GM18498 (cell line): ENCODE measurements at regions not wholly inside any gene's neighbourhood (a gene's known extent, or its start where the extent isn't known, plus 50 kb on each side); places are given as distances from the start of the nearest gene placed in this dataset.

ENCODE experiments used
- ATAC-seq: cut with Tn5 transposase; IDR thresholded peaks from one replicate; pipeline ENCODE4 v1.9.1; 2021; ENCODE audit warnings: mild to moderate bottlenecking, moderate library complexity; ENCODE audit not compliant: unreplicated experiment

DNA sequence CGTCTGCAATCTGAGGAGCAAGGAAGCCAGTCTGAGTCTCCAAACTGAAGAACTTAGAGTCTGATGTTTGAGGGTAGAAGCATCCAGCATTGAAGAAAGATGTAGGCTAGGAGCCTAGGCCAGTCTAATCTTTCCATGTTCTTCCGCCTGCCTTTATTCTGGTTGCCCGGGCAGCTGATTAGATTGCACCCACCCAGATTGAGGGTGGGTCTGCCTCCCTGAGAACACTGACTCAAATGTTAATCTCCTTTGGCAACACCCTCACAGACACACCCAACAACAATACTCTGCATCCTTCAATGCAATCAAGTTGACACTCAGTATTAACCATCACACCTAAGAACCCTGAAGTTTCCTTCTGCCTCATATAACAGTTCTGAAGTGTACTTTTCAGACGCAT, 350.1 kb downstream of the RFPL4B start:
- no peak for ATAC-seq

DNA sequence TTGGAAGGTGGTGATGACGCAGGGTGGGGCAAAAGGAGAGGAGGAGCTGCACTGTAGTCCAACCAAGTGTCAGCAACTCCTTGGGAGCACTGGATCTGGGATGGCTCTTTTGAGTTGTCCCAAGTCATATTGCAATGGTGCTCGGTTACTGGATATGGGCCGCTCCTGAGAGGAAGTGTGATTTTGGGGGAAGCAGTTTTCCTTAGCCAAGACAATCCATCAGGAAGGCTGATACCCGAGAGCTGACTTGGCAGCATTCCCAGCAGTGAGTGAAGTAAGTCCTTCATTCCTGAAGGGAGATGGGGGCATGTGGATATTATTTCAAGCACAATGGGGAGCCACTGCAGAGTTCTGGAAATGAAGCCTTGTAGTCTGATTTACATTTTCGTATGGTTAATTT, 354.1 kb downstream of the RFPL4B start:
- ATAC-seq = no peak

DNA sequence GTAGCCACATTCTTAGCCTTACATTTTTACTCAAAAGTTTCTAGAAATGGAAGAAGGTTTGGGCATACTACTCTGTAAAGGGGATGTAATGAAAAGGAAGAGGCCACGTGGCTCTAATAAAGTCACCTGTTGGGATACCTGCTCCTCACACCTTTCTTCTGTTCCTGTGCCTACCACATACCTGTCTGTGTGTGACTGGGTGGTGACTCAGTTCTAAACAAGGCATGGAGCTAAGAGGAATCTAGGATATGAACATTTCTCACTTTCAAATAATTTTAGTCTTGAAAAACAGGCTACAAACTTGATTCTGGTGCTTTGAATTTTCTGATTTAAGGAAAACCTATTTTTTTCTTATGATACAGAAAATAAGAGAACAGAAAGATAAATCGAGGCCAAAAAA, 363.6 kb downstream of the RFPL4B start:
- ATAC-seq = no peak

DNA sequence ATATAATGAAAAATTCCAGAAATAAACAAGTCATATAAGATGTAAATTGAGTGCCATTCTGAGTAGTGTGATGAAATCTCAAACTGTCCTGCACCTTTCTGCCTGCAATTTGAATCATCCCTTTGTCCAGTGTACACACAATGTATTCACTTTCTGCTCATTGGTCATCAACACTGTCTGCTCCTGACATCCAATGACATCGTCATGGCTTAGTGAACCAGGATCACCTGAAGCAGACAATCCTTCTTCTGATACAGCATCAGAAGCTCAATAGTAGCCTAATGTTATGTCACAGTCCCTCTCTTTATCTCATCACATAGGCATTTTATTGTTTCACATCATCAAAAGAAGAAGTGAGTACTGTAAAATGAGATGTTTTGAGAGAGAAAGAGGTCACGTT, 366.3 kb downstream of the RFPL4B start:
- no peak for ATAC-seq

DNA sequence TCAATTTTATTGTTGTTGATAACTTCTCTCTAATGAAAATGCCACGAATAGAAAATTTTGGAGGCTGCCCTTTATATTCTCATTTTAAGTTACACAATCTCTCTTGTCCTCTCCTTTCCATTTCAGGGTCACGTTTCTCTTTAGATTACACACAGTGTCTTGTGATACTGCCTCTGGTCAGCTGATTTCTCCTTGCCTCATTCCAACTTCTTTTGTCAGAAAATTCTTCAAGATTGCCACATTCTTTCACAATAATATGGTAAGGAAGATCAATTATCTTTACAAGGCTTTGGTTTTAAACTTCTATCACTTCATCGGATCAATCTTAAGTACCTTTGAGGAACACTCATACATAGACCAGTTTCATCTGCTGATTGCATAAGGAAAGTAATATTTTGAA, 370.3 kb downstream of the RFPL4B start:
- no peak for ATAC-seq

DNA sequence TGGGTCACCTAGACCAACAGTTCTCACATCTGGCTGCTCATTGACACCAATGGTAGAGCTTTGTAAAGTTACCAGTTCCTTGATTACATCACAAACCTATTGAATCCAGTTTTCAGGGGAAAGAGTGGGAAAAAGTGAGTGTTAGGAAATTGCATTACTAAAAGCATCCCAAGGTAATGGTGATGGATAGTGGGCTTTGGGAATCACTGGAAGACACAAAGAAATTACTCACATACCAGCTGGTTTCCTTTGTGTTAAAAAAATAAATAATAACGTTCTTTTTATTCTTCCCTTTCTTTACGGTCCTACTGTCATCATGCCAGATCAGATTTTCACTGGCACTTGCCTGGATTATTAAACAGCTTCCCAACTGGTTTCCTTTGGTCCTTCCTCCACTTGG, 370.7 kb downstream of the RFPL4B start:
- no peak for ATAC-seq

DNA sequence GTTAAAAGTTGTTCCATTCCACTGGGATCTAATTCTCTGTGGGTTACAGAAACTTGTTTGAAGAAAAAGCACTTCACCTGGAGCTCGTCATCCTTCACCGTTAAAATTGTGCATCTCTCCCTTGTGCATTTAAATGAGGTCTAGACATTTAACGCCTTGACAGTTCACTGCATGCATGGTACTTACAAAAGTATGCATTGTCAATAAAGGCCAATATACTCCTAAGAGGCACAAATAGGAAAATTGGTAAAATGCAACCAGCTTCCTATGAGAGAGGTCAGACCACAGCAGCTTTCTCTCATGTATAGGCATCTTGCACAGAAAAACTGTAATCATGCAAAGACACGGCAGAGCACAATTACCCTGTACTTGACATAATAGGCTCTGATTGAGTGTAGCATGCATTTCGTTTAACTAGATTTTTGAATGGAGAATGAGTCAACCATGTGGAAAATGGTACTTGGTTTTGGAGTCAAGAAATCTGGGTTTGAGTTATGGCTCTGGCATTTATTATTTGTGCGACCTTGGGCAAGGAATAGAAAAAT, 378.5 kb downstream of the RFPL4B start:
- ATAC-seq = no peak

DNA sequence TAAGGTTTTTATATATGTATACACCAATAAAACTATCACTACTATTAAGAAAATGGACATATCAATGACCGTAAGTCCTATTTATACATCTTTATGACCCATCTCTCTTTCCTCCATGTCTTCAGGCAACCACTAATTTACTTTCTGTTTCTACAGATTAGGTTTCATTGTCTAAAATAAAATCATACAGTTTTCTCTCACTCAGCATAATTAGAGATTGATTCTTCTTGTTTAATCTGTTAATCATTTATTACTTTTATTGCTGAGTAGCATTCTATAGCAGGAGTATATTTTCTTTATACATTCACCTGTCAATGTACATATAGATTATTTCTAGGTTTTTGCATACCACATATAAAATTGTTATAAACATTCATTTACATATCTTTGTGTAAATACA, 388.0 kb downstream of the RFPL4B start:
- no peak for ATAC-seq

DNA sequence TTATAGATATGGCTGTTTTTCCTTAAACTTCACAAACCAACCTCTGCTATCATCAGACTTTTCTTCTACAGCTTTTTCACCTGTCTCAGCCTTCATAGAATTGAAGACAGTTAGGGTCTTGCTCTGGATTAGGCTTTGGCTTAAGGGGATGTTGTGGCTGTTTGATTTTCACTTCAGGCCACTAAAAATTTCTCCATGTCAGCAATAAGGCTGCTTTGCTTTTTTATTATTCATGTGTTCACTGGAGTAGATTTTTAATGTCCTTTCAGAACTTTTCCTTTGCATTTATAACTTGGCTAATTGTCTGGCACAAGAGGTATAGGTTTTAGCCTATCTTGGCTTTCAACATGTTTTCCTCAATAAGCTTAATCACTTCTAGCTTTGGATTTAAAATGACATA, 392.6 kb downstream of the RFPL4B start:
- ATAC-seq = no peak

DNA sequence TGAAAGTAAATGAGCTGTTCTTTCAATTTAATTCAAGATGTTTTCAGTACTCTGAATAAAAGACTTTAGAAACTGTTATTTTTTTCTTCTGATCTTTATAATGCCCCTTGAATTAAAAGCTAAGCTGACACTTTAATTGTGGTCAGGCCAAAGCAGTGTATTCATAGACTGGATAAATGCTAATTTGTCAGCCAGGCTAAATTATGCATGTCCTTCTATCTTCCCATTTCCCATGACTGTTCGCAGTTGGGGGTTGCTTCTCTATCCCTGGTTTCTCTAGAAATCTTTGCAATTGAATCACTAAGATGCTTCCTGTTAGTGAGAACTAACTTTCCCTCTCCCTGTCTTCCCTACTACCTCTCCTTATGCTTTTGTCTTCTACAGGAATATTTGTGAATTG, 396.2 kb downstream of the RFPL4B start:
- no peak for ATAC-seq

DNA sequence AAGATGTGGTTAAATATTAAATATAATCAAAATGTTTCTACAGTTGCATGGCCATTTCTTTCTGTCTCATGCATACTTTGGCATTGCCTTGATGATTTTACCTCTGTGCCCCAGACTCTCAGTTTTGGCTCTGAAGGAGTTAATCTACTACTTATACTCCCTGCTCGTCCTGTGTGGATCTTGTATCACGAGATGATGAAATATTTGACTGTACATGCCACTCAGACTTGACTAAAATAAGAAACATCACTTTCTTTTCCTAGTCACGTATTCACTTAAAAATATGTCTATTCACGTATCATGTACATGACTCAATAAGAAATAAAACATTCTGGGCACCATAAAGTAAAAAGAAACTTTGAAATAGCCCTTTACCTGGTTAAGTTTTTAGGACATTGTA, 397.7 kb downstream of the RFPL4B start:
- ATAC-seq = no peak

DNA sequence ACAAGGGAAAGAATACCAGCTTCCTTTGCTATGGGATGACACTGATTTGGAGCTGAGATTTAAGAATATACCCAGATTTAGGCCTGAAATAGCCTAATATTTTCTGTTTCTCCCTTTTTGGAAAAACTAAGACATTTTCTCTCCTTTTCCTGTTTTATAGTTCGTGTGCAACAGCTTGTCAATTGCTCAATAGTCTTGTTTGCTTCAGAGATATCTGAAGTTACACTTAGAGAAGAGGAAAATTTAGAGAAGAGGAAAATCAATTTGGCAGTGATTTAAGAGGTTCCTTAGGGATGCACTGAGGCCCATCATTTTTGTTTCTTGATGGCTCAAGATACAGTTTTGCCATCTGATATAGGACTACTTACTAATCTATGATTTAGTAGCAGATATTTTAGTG, 398.6 kb downstream of the RFPL4B start:
- ATAC-seq = no peak

DNA sequence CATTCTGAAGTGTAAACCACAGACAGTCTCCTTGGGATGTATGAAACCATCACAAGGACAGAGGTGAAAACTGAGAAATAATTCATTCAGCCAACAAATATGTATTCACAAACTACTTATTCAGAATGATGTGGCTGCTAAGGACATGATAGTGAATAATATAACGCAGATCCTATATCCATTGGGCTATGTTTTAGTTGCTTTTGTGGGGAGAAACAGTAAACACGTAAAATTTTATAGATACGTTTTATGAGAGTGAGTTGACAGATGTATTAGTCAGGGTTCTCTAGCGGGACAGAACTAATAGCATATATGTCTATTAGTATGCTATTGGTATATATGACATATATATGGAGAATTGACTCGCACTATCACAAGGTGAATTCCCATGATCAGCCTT, 402.5 kb downstream of the RFPL4B start:
- no peak for ATAC-seq

DNA sequence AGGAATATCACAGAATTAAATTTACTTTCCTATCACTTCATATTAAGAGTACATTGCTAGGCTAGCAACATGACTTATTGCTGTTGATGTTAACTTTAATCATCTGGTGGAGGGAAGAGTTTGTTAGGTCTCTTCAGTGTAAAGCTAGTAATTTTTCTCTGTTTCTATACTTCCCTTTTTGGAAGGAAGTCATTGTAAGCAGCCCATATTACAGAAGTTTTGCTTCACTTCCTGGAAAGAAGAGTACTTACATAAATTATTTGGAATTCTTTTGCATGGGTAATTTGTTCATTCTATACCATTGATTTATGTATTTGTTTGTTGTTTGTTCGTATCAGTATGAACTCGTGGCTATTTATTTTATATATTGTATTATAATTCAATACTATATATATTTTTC, 405.2 kb downstream of the RFPL4B start:
- no peak for ATAC-seq

DNA sequence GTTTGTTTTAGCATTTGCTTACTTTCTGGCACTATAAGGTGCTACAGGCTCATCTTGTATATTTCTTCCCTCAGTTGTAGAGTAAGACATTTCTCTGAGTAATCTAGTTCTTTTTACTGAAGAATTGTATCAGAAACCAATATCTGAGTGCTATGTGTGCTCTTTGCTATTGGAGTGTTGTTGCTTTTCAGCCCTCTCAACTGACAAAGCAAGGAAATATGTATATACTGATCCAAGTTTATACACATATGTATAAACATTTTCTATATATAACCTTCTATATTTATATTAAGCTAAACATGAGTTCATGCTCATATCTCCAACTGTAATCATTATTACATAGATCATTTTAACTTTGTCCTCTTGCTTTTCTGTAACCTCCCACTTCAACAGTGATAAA, 405.7 kb downstream of the RFPL4B start:
- no peak for ATAC-seq

DNA sequence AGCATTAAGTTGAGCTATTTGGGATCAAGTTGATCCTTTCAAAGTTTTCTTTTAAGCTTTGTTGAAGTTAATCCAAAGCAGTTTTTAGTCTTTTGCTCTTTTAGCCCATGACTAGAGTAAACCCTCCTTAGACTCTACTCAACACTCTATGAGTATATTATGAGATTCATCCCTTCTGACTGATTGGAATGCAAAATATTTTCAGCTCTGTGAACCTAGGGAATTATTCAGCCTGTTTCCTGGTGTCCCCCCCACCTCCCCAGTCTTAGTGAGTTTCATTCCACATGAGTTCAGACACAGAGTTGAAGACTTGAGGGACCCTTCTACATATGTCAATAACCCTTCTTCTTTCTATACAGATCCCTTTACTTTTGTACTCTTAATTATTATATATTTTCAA, 413.7 kb downstream of the RFPL4B start:
- no peak for ATAC-seq

DNA sequence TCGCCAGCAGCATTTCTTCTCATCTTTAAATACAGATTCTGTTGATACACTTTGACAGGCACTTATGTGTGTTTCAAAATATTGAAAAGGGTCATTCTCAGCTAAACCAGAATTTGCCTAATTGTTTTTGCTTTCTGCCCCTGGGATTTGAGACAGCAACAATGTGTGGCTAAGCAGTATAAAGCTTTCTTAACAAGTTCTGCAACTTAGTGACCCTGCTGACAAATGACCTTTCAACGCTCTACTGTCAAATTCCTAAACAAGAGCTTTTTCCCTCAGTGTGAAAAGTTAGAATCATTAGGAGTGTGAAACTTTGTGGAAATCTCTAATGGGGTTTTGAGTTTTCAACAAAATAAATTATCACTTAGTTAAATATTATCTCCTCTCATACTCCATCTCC, 414.6 kb downstream of the RFPL4B start:
- no peak for ATAC-seq

DNA sequence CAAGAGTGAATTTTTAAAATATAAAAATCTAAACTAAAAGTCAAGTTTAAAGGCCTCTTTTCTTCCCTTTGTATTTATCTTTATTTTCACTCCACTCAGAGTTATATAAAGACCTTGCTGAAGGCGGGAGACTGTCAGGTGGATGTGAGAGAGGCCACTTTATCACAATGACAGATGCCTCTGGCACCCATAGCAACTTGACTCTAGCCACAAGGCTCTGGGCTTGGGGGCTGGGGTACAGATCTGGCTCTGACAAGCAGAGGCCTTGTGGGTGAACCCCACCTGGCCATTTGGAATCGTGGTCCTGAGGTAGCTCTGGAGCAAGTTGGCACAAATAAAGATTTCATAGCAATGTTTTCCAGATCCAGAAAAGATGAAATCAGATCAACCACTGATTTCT, 417.2 kb downstream of the RFPL4B start:
- no peak for ATAC-seq

DNA sequence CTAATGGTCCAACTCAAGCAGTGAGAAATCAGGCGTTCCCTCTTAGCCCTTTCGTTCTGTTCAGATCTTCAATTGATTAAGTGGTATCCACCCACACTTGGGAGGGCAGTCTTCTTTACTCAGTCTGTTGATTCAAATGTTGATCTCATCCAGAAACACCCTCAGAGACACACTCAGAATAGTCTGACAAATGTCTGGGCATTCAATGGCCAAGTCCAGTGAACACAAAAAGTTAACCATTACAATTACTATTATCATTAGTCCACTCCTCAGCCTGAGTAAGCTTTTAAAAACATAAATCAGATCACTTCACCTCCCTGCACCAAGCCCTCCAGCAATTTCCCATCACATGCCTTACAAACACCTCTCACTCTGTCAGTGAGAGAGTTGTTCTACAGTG, 423.2 kb downstream of the RFPL4B start:
- ATAC-seq = no peak

DNA sequence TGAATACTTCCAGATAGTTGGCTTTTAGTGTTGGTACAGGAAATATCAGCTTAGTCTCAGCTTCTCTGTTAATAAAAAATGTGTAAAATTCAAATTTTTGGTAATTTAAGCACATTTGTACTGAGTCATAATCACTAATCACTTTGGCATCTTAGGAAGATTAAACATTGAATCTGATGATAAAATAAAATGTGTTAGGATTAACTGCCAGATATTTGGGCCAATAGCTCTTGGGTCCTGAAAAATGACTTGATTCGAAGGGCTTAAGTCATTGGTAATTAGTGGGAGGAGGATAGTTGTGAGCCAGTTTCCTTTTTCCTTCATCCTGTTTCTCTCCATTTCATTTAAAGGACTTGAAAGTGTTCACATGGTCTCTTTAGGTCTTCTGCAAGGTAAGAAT, 426.1 kb downstream of the RFPL4B start:
- ATAC-seq = no peak

DNA sequence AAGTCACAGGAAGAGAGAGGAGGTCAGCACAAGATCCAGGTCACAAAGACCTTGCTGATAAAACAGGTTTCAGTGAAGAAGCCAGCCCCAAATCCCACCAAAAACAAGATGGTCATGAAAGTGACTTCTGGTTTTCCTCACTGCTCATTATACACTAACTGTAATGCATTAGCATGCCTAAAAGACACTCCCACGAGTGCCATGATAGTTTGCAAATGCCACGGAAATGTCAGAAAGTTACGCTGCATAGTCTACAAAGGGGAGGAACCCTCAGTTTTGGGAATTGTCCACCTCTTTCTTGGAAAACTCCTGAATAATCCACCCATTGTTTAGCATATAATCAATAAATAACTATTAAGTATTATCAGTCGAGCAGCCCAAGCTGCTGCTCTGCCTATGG, 427.2 kb downstream of the RFPL4B start:
- no peak for ATAC-seq

DNA sequence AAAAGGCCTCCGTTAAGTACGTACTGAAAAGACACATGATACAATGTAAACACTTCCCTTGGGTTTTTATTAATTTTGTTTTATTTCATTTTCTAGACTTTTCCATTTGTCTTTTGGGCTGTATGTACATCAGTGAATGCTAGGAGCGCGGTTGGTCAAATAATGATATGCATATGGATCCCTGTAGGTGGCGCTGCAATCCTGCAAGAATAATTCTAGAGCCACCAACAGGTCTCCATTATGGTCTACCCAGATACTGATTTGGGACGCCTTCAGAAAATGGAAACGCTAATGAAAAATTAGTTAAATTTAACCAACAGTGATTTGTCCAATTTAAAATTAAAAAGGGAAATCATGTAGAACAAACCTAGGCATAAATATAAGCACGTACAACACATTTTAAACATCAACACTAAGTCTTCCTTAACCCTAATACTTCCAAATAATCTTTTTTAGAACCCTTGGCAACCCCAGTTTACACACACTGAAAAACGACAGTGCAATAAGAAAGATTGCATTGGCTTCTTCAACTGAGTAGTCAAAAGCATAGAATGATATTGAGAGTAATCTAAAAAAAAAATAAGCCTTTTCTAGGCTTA, 433.5 kb downstream of the RFPL4B start:
- peak; percentile 94 for ATAC-seq

DNA sequence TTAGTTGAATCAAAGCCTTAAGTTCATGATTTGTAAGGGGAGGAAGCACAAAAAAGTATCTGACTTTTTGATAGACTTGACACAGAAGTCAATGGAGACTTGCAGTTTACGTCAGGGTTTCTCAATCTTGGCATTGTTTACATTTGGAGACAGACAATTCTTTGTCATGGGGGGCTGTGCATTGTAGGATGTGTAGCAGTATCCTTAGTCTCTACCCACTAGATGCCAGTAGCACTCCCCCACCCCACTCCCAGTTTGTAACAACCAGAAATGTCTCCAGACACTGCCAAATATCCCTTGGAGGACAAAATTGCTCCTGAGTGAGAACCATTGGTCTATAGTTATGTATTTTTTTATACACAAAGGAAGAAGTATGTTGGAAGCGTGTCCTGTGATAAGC, 434.1 kb downstream of the RFPL4B start:
- ATAC-seq = no peak
